ENCODE measurements at regions not wholly inside any gene's neighbourhood (a gene's known extent, or its start where the extent isn't known, plus 50 kb on each side); places are given as distances from the start of the nearest gene placed in this dataset.

DNA sequence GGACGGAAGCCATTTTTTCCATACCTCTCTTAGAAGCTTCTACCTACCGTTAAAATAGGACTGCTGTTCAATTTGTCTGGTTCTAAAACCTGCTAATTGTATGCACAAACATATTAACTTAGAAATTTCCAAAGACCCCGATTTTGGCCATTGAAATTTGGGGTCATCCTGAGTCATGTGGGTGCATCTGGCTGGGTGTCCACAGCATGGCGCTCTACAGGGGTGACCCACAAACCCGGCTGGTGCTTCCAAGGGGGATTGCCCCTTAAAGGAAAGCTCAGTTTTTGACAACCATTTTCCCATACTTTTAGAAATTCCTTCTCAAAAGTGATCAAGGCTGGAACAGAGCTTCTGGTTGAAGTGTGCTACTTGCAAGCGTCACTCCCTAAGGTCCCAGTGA is 83.9 kb upstream of the EIF5 start:
- Mint-ChIP-seq H3K36me3 (no peaks in the 10 kb centered on the region), H3K9me3 (no peaks in the 10 kb centered on the region), H3K4me1 (no peaks in the 10 kb centered on the region), H3K27ac (no peak overlapping the region), H3K4me3 (no peak overlapping the region), H3K27me3 (ENCODE audit: low read depth in 3 of 3) (peaks cover 0 to 11% (median 2%) of the 10 kb centered on the region in 3 donors)
- DNase-seq = no peak

DNA sequence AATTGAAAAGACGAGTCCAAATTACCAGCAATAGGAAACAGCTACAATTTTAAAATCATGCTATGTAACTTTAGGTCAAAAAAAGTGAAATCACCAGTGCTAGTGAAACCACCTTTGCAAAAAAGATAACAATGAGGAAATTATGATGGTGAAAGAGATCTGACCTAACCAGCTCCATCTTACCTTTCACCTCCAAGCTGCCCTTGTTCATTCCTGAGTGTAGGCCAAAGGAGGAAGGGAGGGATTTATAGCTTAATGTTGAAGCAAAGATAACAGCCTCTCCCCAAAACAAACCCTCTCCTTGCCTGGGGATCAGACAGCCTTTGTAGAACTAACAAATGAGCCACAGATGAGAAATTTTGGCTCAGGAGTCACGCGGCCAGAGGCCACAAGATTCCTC is 83.2 kb upstream of the EIF5 start:
- no peaks in the 10 kb centered on the region for H3K4me1 Mint-ChIP-seq
- H3K27ac Mint-ChIP-seq = no peak overlapping the region
- peaks cover 0 to 11% (median 2%) of the 10 kb centered on the region in 3 donors for H3K27me3 Mint-ChIP-seq (ENCODE audit: low read depth in 3 of 3)
- H3K36me3 Mint-ChIP-seq = no peaks in the 10 kb centered on the region
- DNase-seq = no peak
- no peaks in the 10 kb centered on the region for H3K9me3 Mint-ChIP-seq
- no peak overlapping the region for H3K4me3 Mint-ChIP-seq

DNA sequence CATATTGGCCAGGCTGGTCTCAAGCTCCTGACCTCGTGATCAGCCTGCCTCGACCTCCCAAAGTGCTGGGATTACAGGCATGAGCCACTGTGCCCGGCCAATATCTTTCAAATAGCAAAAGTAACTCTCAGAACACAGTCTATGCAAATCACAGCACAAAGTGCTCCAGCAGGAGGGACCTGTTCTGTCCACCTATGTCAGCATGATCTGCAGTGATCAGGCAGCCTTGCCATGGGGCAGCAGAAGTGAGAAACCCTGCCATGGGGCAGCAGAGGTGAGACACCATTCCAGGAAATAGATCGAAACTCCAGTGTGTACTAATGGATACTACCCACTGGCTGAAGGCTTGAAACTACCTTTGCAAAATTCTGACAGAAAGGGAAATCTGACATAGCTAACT is 78.5 kb upstream of the EIF5 start:
- DNase-seq = no peak
- Mint-ChIP-seq H3K4me3 (no peak overlapping the region), H3K27me3 (ENCODE audit: low read depth in 3 of 3) (peaks cover 0 to 14% (median 0%) of the 10 kb centered on the region in 3 donors), H3K36me3 (no peaks in the 10 kb centered on the region), H3K4me1 (peaks cover 2% of the 10 kb centered on the region in 2 donors), H3K9me3 (no peaks in the 10 kb centered on the region), H3K27ac (no peak overlapping the region)

DNA sequence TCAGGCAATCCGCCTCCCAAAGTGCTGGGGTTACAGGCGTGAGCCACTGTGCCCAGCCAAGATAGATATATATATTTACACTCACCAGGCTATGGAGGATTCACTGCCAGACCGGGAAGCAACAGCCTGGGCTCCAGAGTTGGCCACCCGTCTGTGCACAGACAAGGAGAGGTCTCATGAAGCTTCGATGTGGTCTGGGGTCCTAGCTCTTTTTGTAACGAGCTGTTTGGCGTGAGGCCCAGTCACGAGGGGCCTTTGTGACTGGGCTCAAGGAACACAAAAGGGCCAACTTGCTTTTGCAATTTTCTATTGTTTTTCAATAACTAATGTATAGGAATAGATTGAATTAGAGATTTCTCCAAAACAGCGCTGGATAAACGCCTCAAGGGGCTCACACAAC is 77.6 kb upstream of the EIF5 start:
- Mint-ChIP-seq H3K9me3 (no peaks in the 10 kb centered on the region), H3K4me3 (no peak overlapping the region), H3K4me1 (peaks cover 2 to 9% of the 10 kb centered on the region in 2 donors), H3K27ac (no peak overlapping the region), H3K27me3 (ENCODE audit: low read depth in 3 of 3) (peaks cover 0 to 10% (median 0%) of the 10 kb centered on the region in 3 donors), H3K36me3 (no peaks in the 10 kb centered on the region)
- DNase-seq = no peak

DNA sequence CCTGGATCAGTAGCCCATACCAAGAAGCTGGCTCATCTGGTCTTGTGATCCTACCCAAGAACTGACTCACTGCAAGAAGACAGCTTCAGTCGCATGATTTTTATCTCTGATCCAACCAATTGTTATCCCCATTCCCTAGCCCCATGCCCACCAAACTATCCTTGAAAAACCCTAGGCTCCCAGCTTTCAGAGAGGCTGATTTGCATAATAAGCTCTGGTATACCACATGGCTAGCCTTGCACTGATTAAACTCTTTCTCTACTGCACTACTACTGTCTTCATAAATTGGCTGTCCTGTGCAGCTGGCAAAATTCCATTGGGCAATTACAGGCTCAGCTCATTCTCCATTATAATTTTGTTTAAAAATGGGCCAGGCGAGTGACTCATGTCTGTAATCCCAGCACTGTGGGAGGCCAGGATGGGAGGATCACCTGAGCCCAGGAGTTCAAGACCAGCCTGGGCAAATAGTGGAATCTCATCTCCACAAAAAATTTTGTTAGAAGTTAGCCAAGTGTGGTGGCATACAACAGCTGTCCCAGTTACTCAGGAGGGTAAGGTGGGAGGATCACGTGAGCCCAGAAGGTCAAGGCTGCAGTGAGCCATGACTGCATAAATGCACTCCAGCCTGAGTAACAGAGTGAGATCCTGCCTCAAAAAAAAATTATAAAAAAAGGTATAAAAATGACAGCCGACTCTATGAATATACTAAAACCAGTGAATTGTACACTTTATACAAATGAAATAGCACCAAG is 76.7 kb upstream of the EIF5 start:
- H3K27ac Mint-ChIP-seq = no peak overlapping the region
- H3K4me3 Mint-ChIP-seq = no peak overlapping the region
- no peaks in the 10 kb centered on the region for H3K9me3 Mint-ChIP-seq
- no peak for DNase-seq
- peaks cover 0 to 12% (median 0%) of the 10 kb centered on the region in 3 donors for H3K27me3 Mint-ChIP-seq (ENCODE audit: low read depth in 3 of 3)
- no peaks in the 10 kb centered on the region for H3K36me3 Mint-ChIP-seq
- peaks cover 2 to 9% of the 10 kb centered on the region in 2 donors for H3K4me1 Mint-ChIP-seq

DNA sequence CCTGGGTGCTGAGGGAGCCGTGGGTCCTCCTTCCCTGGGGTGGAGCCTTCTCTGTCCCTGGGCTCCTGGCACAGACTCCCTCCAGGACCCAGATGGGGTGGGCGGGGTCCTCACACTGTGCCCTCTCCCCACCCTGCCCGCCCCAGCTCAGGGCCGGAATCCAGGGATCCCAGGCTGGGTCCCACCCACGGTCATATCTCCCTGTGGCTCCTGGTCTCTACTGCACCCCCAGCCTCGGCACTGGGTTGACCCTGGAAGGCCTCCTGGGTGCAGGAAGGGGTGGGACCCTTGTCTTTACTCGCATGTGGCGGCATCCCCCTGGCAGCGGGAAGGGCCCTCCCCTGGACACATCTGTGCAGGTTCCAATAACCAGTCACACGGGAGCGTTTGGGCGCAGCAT is 75.8 kb upstream of the EIF5 start:
- no peak overlapping the region for H3K4me3 Mint-ChIP-seq
- H3K27ac Mint-ChIP-seq = no peak overlapping the region
- H3K27me3 Mint-ChIP-seq (ENCODE audit: low read depth in 3 of 3) = peaks cover 0 to 10% (median 0%) of the 10 kb centered on the region in 3 donors
- DNase-seq = no peak
- H3K4me1 Mint-ChIP-seq = peaks cover 2 to 9% of the 10 kb centered on the region in 2 donors
- H3K36me3 Mint-ChIP-seq = no peaks in the 10 kb centered on the region
- no peaks in the 10 kb centered on the region for H3K9me3 Mint-ChIP-seq

DNA sequence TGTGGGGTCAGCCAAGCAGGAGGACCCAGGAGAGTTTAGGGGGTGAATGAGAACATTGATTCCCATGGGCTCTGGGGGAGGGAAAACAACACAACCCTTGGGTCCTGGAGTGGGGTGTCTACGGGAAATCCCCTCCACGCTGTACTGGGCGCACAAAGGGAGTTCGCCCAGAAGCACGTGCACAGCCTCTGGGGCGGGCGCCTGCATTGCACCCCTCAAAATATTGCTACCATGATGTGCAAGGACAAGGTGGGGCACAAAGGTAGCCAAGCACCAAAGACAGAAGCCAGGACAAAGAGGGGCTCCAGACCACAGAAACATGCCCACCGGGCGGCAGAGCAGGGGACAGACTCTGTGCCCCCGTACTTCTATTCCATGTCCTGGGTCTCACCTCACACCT is 74.9 kb upstream of the EIF5 start:
- peaks cover 2 to 9% of the 10 kb centered on the region in 2 donors for H3K4me1 Mint-ChIP-seq
- H3K4me3 Mint-ChIP-seq = no peak overlapping the region

DNA sequence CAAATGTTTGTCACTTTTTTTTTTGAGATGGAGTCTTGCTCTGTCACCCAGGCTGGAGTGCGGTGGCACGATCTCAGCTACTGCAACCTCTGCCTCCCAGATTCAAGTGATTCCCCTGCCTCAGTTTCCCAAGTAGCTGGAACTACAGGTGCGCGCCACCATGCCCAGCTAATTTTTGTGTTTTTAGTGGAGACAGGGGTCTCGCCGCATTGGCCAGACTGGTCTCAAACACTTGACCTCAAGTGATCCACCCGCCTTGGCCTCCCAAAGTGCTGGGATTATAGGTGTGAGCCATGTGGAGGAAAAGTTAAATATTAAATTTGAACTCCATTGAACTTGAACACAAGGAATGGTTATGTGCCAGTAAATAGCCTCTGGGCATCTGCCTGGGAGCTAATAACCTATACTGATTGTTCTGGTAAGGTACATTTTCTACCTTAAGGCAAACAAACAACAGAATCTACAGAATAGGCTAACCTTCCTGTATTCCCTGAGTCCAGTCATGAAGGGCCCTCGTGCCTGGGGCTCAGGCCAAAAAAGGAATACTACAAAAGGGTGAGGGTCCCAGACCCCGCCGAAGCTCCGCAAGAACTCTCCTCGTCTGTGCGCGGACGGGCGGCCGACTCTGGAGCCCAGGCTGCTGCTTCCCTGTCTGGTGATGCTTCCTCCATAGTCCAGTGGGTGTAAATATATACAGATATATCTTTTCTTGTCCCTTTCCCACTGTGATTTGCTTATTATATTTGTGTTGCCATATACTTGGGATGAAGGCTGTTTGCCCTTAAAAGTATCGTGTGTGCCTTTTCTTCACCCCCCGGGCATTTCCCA is 74.0 kb upstream of the EIF5 start:
- Mint-ChIP-seq H3K27me3 (ENCODE audit: low read depth in 3 of 3) (peaks cover 0 to 8% (median 3%) of the 10 kb centered on the region in 3 donors), H3K4me1 (peaks cover 2 to 9% of the 10 kb centered on the region in 2 donors), H3K36me3 (no peaks in the 10 kb centered on the region)

More for the DNA sequence above, 74.9 kb upstream of the EIF5 start:
- Mint-ChIP-seq H3K9me3 (no peaks in the 10 kb centered on the region), H3K27ac (no peak overlapping the region), H3K36me3 (no peaks in the 10 kb centered on the region), H3K27me3 (ENCODE audit: low read depth in 3 of 3) (peaks cover 0 to 10% (median 2%) of the 10 kb centered on the region in 3 donors)
- no peak for DNase-seq

DNA sequence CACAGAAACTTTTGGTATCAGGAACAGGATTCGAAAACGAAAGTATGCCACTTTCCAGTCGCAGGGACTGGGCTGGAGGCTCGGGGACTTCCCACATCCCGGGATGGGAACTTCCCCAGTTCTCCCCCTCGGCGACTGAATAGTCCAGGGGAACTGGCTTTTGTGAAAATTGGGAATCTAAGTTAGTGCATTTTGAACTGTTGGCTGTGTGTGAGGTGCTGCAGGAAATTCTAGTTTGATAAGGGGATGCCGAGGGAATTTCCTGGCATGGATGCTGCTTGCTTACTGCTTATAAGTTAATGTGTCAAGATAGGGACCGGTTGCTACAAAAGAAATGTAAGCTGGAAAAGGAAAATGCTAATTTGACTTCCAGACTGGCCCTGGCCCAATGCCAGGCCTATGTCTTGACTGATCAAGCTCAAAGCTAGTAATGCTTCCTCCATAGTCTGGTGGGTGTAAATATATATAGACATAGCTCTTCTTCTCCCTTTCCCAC is 73.4 kb upstream of the EIF5 start:
- Mint-ChIP-seq H3K4me3 (peak overlapping the region in 4 of 5 donors; percentile 15 to 66 (median 28)), H3K36me3 (no peaks in the 10 kb centered on the region), H3K9me3 (no peaks in the 10 kb centered on the region), H3K27ac (no peak overlapping the region), H3K4me1 (peaks cover 2 to 9% of the 10 kb centered on the region in 2 donors), H3K27me3 (ENCODE audit: low read depth in 3 of 3) (peaks cover 0 to 11% (median 5%) of the 10 kb centered on the region in 3 donors)
- no peak for DNase-seq

More for the DNA sequence above, 74.0 kb upstream of the EIF5 start:
- H3K4me3 Mint-ChIP-seq = peak overlapping the region in 3 of 5 donors; percentile 15 to 66 (median 16)
- no peaks in the 10 kb centered on the region for H3K9me3 Mint-ChIP-seq
- DNase-seq = no peak
- no peak overlapping the region for H3K27ac Mint-ChIP-seq

DNA sequence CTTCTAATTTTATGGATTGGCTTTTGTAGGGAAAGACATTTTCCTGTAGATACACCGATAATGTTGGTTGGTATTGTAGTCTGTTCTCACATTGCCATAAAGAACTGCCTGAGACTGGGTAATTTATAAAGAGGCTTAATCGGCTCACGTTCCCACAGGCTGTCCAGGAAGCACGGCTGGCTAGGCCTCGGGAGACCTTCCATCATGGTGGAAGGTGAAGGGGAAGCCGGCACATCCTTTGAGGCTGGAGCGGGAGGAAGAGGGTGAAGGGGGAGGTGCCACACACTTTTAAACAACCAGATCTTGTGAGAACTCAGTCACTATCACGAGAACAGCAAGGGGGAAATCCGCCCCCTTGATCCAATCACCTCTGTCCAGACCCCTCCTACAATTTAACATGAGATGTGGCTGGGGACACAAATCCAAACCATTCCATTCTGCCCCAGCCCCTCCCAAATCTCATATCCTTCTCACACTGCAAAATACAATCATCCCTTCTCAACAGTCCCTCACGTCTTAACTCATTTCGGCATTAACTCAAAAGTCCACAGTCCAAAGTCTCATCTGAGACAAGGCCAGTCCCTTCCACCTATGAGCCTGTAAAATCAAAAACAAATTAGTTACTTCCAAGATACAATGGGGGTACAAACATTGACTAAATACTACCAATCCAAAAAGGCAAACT is 66.7 kb upstream of the EIF5 start:
- Mint-ChIP-seq H3K27me3 (ENCODE audit: low read depth in 3 of 3) (peaks cover 5 to 32% (median 11%) of the 10 kb centered on the region in 3 donors), H3K36me3 (no peaks in the 10 kb centered on the region), H3K4me3 (no peak overlapping the region), H3K9me3 (no peaks in the 10 kb centered on the region), H3K4me1 (no peaks in the 10 kb centered on the region), H3K27ac (no peak overlapping the region)
- DNase-seq = no peak

DNA sequence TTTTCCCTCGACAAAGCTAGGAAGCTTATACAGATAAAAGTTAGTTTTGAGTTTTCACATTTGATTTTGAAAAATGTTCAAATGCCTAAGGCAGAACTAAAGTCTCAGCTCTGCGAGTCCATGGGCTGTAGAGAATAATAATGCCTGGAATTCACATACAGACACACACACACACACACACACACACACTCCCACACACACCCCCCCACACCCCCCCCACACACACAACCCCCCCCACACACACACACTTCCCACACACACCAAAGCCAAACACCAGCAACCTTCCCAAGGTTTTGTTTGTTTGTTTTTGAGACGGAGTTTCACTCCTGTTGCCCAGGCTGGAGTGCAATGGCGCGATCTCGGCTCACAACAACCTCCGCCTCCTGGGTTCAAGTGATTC is 62.8 kb upstream of the EIF5 start:
- Mint-ChIP-seq H3K9me3 (no peaks in the 10 kb centered on the region), H3K36me3 (no peaks in the 10 kb centered on the region), H3K4me3 (no peak overlapping the region), H3K27ac (no peak overlapping the region), H3K27me3 (ENCODE audit: low read depth in 3 of 3) (peaks cover 2 to 40% (median 19%) of the 10 kb centered on the region in 3 donors), H3K4me1 (no peaks in the 10 kb centered on the region)
- no peak for DNase-seq

DNA sequence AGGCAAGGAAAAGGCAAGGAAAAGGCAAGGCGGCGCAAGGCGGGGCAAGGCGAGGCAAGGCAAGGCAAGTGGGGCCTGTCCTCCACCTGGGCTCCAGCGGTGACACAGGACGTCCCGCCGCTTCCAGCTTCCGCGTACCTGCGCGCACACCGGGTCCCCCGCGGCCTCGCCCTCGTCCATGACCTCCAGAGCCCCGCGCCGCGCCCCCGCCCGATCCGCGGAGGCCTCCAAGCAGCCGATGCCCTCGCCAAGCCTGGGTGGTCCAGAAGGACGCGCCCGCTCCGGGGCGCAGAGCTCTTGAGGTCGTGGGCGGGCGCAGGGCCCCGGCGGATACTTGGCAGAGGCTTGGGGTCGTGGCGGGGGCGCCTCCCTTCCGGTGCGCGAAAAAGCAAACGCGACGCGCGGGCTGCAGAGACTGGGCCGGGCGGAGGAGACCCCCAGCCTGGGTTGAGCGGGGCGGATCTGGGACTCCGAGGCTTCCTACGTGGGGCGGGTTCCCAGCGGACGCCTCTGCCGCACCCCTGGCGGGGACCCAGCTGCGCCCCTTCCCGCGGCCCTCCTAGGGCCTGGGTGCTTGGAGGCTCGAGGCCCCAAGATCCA is 60.8 kb upstream of the EIF5 start:
- no peak for DNase-seq
- Mint-ChIP-seq H3K4me3 (no peak overlapping the region), H3K27me3 (ENCODE audit: low read depth in 3 of 3) (peaks cover 6 to 24% (median 19%) of the 10 kb centered on the region in 3 donors), H3K4me1 (no peaks in the 10 kb centered on the region), H3K27ac (no peak overlapping the region), H3K9me3 (no peaks in the 10 kb centered on the region), H3K36me3 (no peaks in the 10 kb centered on the region)

DNA sequence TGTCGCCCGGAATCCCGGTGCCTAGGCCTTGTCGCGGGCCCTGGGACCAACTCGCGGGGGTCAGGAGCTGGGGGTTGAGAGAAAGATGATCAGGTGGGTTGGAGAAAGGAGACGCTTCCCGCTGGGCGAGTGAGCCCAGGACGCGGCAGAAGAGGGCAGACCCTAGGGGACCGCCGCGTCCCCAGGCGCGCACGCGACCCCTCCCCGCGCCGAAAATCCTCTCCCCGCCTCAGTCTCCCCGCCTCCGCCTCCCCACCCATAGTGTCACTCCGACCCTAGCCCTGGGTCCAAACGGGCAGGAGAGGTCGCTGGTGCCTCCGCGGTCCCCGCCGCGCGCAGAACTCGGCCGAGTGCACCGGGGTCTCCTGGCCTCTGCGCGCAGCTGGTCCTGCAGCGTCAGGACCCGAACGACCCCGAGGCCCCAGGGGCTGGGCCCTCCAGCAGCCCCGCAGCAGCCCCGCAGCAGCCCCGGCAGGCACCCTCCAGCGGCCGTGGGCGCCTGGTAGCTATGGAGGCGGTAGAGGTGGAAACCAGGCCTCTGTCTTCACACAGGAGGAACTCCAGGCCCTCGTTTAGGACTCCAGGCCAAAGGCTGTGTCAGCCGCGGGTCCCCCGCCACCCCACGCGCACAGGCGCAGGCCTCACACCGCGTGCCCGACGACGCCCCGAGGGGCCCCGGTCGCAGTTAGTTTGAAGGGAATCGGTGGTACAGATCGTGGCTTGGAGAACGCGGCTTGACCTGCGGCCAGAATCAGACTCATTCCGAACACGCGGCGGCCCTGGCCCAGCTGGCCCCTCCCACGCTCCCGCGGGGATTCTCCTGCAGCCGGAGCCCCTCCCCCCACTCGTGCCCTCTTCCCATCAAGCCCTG is 60.1 kb upstream of the EIF5 start:
- no peaks in the 10 kb centered on the region for H3K4me1 Mint-ChIP-seq
- H3K27me3 Mint-ChIP-seq (ENCODE audit: low read depth in 3 of 3) = peaks cover 7 to 24% (median 20%) of the 10 kb centered on the region in 3 donors
- no peak overlapping the region for H3K4me3 Mint-ChIP-seq
- no peak overlapping the region for H3K27ac Mint-ChIP-seq
- no peaks in the 10 kb centered on the region for H3K36me3 Mint-ChIP-seq
- H3K9me3 Mint-ChIP-seq = no peaks in the 10 kb centered on the region
- DNase-seq = no peak

Data from immature natural killer cell (primary cell).